K562 (cell line): ENCODE measurements at regions not wholly inside any gene's neighbourhood (a gene's known extent, or its start where the extent isn't known, plus 50 kb on each side); places are given as distances from the start of the nearest gene placed in this dataset.

Experiments used
- ATAC-seq: fragments of 200-7000 bp; cut with Tn5 transposase; 3 replicates; pipeline ENCODE4 v1.9.1; 2020; ENCODE audit warnings: moderate library complexity
- BruUV-seq: library from RNA; stranded (reverse); fragments of 400-500 nt; replicated peaks from 2 replicates; lab custom pipeline; 2021; lab: Mats Ljungman, UMichigan
- CTCF ChIA-PET: fragments of 300-600 bp; formaldehyde crosslinking; extraction: SDS; loops from one replicate; lab custom pipeline; 2021; ENCODE audit warnings: low intra/inter-chr PET ratio; lab: Yijun Ruan, JAX
- POLR2A ChIA-PET: fragments of 300-600, 350-650 bp; sonication (Branson Sonifier 250); formaldehyde crosslinking; extraction: SDS; loops from one replicate; lab custom pipeline; 2021; ENCODE audit warnings: antibody characterized with exemption, inconsistent platforms; lab: Yijun Ruan, JAX
- DNase-seq, 4 experiments: peaks; one replicate each; pipeline versions ENCODE4 v3.0.0 to v3.0.0-alpha.2; 2011 to 2018; ENCODE audit warnings: low spot score in 3 of 4, mixed read lengths in 3 of 4; ENCODE audit errors: extremely low read depth in 1 of 4
- FAIRE-seq: peaks from 2 replicates; lab custom pipeline; 2011; peaks lifted over from hg19 to GRCh38; lab: Jason Lieb, UNC
- H2AFZ ChIP-seq: 2 replicates; pipeline ENCODE4 v1.6.0; 2011; ENCODE audit warnings: low read depth, low read length, control low read depth, inconsistent platforms
- H3K27ac ChIP-seq: fragments of 200-600 bp; 3 replicates; pipeline ENCODE4 v1.8.0; 2011; ENCODE audit warnings: low read depth, mild to moderate bottlenecking, control low read depth, inconsistent platforms, low read length, moderate library complexity, mixed read lengths; ENCODE audit errors: extremely low read depth
- H3K27me3 ChIP-seq, 2 experiments: fragments of 300-600 bp in 1 of 2; 2 replicates in 1 of 2; 3 replicates in 1 of 2; pipeline versions ENCODE4 v1.6.0 to v1.8.0; 2011; ENCODE audit warnings: inconsistent platforms in 2 of 2, low read length in 2 of 2, mild to moderate bottlenecking in 1 of 2, mixed read lengths in 1 of 2, moderate library complexity in 1 of 2; ENCODE audit not compliant: control insufficient read depth in 2 of 2, insufficient read depth in 2 of 2
- H3K36me3 ChIP-seq: fragments of 300-600 bp; 3 replicates; pipeline ENCODE4 v1.8.0; 2011; ENCODE audit warnings: mild to moderate bottlenecking, low read length, inconsistent platforms; ENCODE audit not compliant: control insufficient read depth, insufficient read depth
- H3K4me1 ChIP-seq, 2 experiments: fragments of 200-600 bp in 1 of 2; replicated peaks in 1 of 2; 2 replicates in 1 of 2; 3 replicates in 1 of 2; pipeline versions ENCODE4 v1.5.1 to v1.8.0; 2011; ENCODE audit warnings: inconsistent platforms in 2 of 2, low read length in 2 of 2, mild to moderate bottlenecking in 1 of 2, mixed read lengths in 1 of 2, moderate library complexity in 1 of 2; ENCODE audit not compliant: control insufficient read depth in 2 of 2, insufficient read depth in 2 of 2
- H3K4me2 ChIP-seq: 2 replicates; pipeline ENCODE4 v1.6.1; 2011; ENCODE audit warnings: low read length, control low read depth, inconsistent platforms, mixed read lengths; ENCODE audit not compliant: insufficient read depth
- H3K4me3 ChIP-seq: fragments of 200-600 bp; sonication (generic), shearing (Covaris generic); 2 replicates; pipeline ENCODE4 v1.5.1; 2016; ENCODE audit warnings: control low read depth, inconsistent platforms
- H3K79me2 ChIP-seq: fragments of 200-600 bp; 3 replicates; pipeline ENCODE4 v1.8.0; 2011; ENCODE audit warnings: low read length, inconsistent platforms; ENCODE audit not compliant: control insufficient read depth, insufficient read depth
- H3K9ac ChIP-seq, 2 experiments: 2 replicates each; pipeline versions ENCODE4 v1.6.0 to v1.6.1; 2011; ENCODE audit warnings: low read depth in 2 of 2, low read length in 2 of 2, control low read depth in 1 of 2, inconsistent platforms in 1 of 2, mild to moderate bottlenecking in 1 of 2, mixed read lengths in 1 of 2; ENCODE audit not compliant: insufficient read depth in 1 of 2
- H3K9me1 ChIP-seq: one replicate; pipeline ENCODE4 v1.6.0; 2011; ENCODE audit warnings: inconsistent platforms, mild to moderate bottlenecking, low read length, moderate library complexity; ENCODE audit not compliant: control insufficient read depth, insufficient read depth
- H3K9me3 ChIP-seq: replicated peaks from 2 replicates; pipeline ENCODE4 v1.5.1; 2011; ENCODE audit warnings: low read depth, low read length, inconsistent platforms; ENCODE audit not compliant: control insufficient read depth, insufficient read depth
- H4K20me1 ChIP-seq: replicated peaks from 2 replicates; pipeline ENCODE4 v1.6.1; 2011; ENCODE audit warnings: low read length, inconsistent platforms, mixed read lengths; ENCODE audit not compliant: control insufficient read depth, insufficient read depth
- FOXJ2 ChIP-seq: fragments of 200-800 bp; sonication (Bioruptor generic); IDR thresholded peaks from 2 replicates; pipeline ENCODE4 v1.6.1; 2016; ENCODE audit warnings: missing genetic modification characterization, missing compliant biosample characterization
- MBD2 ChIP-seq: sonication (generic); IDR thresholded peaks from 2 replicates; pipeline ENCODE4 v1.6.1; 2016; ENCODE audit warnings: low read depth, borderline replicate concordance
- PCBP2 ChIP-seq: fragments of 200-400 bp; formaldehyde crosslinking; IDR thresholded peaks from 2 replicates; pipeline ENCODE4 v1.6.1; 2018; ENCODE audit warnings: low read length, low read depth, mild to moderate bottlenecking, moderate library complexity; ENCODE audit not compliant: poor library complexity, severe bottlenecking
- RAD51 ChIP-seq: fragments of 450-650 bp; IDR thresholded peaks from 2 replicates; pipeline ENCODE4 v1.7.1; 2016; ENCODE audit warnings: low read depth, mild to moderate bottlenecking, borderline replicate concordance
- SIN3A ChIP-seq, 2 experiments: fragments of 150-350 bp in 1 of 2; IDR thresholded peaks; 2 replicates each; pipeline ENCODE4 v1.6.1; 2011 to 2016; ENCODE audit warnings: borderline replicate concordance in 2 of 2, low read depth in 2 of 2, low read length in 2 of 2, mild to moderate bottlenecking in 2 of 2, moderate library complexity in 2 of 2; ENCODE audit not compliant: control insufficient read depth in 1 of 2
- ZNF175 ChIP-seq: fragments of 200-800 bp; sonication (Bioruptor generic); IDR thresholded peaks from 2 replicates; pipeline ENCODE4 v1.6.1; 2016; ENCODE audit warnings: low read depth, mild to moderate bottlenecking, missing genetic modification characterization, missing compliant biosample characterization
- ZNF311 ChIP-seq: fragments of 250-450 bp; sonication (Bioruptor Pico); IDR thresholded peaks from 2 replicates; pipeline ENCODE4 v1.4.0; 2020; ENCODE audit warnings: mild to moderate bottlenecking, moderate library complexity
- ZNF57 ChIP-seq: fragments of 450-650 bp; formaldehyde crosslinking; IDR thresholded peaks from 2 replicates; pipeline ENCODE4 v1.4.0; 2020; ENCODE audit warnings: mild to moderate bottlenecking, moderate library complexity
- ZNF707 ChIP-seq: fragments of 250-450 bp; sonication (Bioruptor Pico); conservative IDR thresholded peaks from 2 replicates; pipeline ENCODE4 v1.8.0; 2022; ENCODE audit warnings: inconsistent platforms, mild to moderate bottlenecking, moderate library complexity
- ZSCAN32 ChIP-seq: fragments of 450-650 bp; formaldehyde crosslinking; IDR thresholded peaks from 2 replicates; pipeline ENCODE4 v1.4.0; 2020; ENCODE audit warnings: mild to moderate bottlenecking, moderate library complexity
- WGBS: fragments of 100-300 bp; shearing (Covaris generic); methylation state at CpG from one replicate; pipeline ENCODE4 v1.1.6; 2016; ENCODE audit warnings: low coverage, mixed read lengths; ENCODE audit not compliant: insufficient coverage; ENCODE audit errors: missing lambda C conversion rate; 5-methylcytosine and 5-hydroxymethylcytosine counted together
- in situ Hi-C: fragments of 300-500 bp; cut with MboI; formaldehyde crosslinking; loops from 4 replicates; pipeline ENCODE4 v1.15.0; 2018; ENCODE audit warnings: inconsistent platforms, mixed read lengths
- intact Hi-C: fragments of 100-400 bp; cut with micrococcal nuclease; formaldehyde crosslinking; loops from 2 replicates; pipeline ENCODE4 v1.14.2; 2022

DNA sequence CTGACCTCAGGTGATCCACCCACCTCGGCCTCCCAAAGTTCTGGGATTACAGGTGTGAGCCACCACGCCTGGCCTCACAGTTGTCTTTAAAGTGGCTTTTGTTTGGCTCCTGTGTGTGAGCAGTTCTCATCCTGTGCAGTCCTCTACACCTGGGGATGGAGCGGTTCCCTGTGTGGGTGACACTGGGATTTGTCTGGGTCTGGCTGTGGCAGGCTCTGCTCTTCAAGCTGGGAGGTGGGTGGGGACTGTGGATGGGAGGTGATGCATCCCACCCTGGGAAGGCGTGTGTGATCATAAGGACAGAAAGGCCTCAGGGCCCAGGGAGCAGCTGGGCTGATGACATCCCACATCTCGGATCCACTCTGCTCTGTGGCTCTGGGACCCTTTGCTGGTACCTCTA, 1266.8 kb downstream of the BRD1 start:
- ChIA-PET POLR2A (no interaction called here), CTCF (no interaction called here)
- Histone ChIP-seq H3K4me2 (no peak overlapping the region), H3K9me1 (no peaks in the 10 kb centered on the region), H3K27ac (no peak overlapping the region), H4K20me1 (no peaks in the 10 kb centered on the region), H2AFZ (no peak overlapping the region), H3K27me3 (no peaks in the 10 kb centered on the region), H3K9ac (no peak overlapping the region), H3K9me3 (no peaks in the 10 kb centered on the region), H3K4me3 (no peak overlapping the region), H3K79me2 (no peaks in the 10 kb centered on the region), H3K4me1 (no peaks in the 10 kb centered on the region; a peak in 2 of 5 replicates), H3K36me3 (no peaks in the 10 kb centered on the region)
- in situ Hi-C loops (no loop called here), intact Hi-C loops (no loop called here)
- FAIRE-seq, result no peak
- no peak for ATAC-seq
- TF ChIP-seq PCBP2, result no peak
- BruUV-seq, result no TSS peak
- DNase-seq, result no peak
- 0% methylated on average over 4 of the region's 5 CpGs for WGBS

DNA sequence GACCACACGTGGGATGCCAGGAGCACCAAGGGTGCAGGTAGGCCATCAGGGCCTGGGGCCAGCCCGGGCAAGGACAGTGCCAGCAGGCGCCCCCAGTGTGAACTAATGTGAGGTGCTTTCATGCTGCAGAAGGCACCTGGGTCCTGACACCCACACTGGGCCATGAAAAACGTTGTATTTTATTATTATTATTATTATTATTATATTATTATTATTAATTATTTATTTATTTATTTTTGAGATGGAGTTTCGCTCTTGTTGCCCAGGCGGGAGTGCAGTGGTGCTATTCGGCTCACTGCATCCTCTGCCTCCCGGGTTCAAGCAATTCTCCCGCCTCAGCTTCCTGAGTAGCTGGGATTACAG, 1267.3 kb downstream of the BRD1 start:
- ChIA-PET CTCF (no interaction called here), POLR2A (no interaction called here)
- no peak for FAIRE-seq
- Histone ChIP-seq H3K79me2 (no peaks in the 10 kb centered on the region), H3K36me3 (no peaks in the 10 kb centered on the region), H3K9me3 (no peaks in the 10 kb centered on the region), H3K4me1 (no peaks in the 10 kb centered on the region; a peak in 2 of 5 replicates), H4K20me1 (no peaks in the 10 kb centered on the region), H3K4me3 (no peak overlapping the region), H3K27me3 (no peaks in the 10 kb centered on the region), H3K4me2 (no peak overlapping the region), H3K9me1 (no peaks in the 10 kb centered on the region), H2AFZ (no peak overlapping the region), H3K9ac (no peak overlapping the region), H3K27ac (no peak overlapping the region)
- DNase-seq, result no peak
- ATAC-seq, result no peak
- in situ Hi-C loops (no loop called here), intact Hi-C loops (no loop called here)
- 2% methylated on average over 9 of the region's 9 CpGs for WGBS
- no TSS peak for BruUV-seq
- no peak for TF ChIP-seq SIN3A (IDR thresholded peaks at IDR 0.05; ENCODE audit: borderline replicate concordance in 2 of 2, control insufficient read depth in 1 of 2, low read depth in 2 of 2, low read length in 2 of 2)
- TF ChIP-seq MBD2, result no peak
- TF ChIP-seq ZNF175 (CRISPR knock-in tag), result no peak
- no peak for TF ChIP-seq ZNF311 (CRISPR knock-in tag)
- no peak for TF ChIP-seq ZSCAN32
- no peak for TF ChIP-seq ZNF707 (CRISPR knock-in tag)
- no peak for TF ChIP-seq FOXJ2 (tag)
- TF ChIP-seq ZNF57 (CRISPR knock-in tag), result no peak
- TF ChIP-seq RAD51, result no peak
